Neural cell (in vitro differentiated cells): ENCODE measurements at regions not wholly inside any gene's neighbourhood (a gene's known extent, or its start where the extent isn't known, plus 50 kb on each side); places are given as distances from the start of the nearest gene placed in this dataset.

Experiments
- H2AFZ ChIP-seq: fragments of 200-600, 300-800 bp; sonication (generic), shearing (Covaris generic); 2 replicates; pipeline ENCODE4 v1.6.0; 2014; ENCODE audit warnings: low read depth, mild to moderate bottlenecking, antibody characterized with exemption, low read length, moderate library complexity
- H3F3A ChIP-seq: fragments of 200-600 bp; shearing (Covaris generic); 2 replicates; pipeline ENCODE4 v1.6.1; 2016; ENCODE audit warnings: mild to moderate bottlenecking, moderate library complexity, mixed read lengths, antibody characterized with exemption, low read length; ENCODE audit not compliant: insufficient read depth, poor library complexity, severe bottlenecking
- H3K27ac ChIP-seq: fragments of 200-600, 300-800 bp; sonication (generic), shearing (Covaris generic); 2 replicates; pipeline ENCODE4 v1.5.1; 2014; ENCODE audit warnings: mild to moderate bottlenecking, low read length, moderate library complexity
- H3K27me3 ChIP-seq: fragments of 300-800, 200-600 bp; sonication (generic), shearing (Covaris generic); 2 replicates; pipeline ENCODE4 v1.6.0; 2014; ENCODE audit warnings: mild to moderate bottlenecking, low read depth, low read length, moderate library complexity; ENCODE audit not compliant: insufficient read depth
- H3K36me3 ChIP-seq: fragments of 300-800, 200-600 bp; sonication (generic), shearing (Covaris generic); 2 replicates; pipeline ENCODE4 v1.5.1; 2014; ENCODE audit warnings: mild to moderate bottlenecking, antibody characterized with exemption, low read length, moderate library complexity; ENCODE audit not compliant: insufficient read depth
- H3K4me2 ChIP-seq: fragments of 300-800, 200-600 bp; sonication (generic), shearing (Covaris generic); 2 replicates; pipeline ENCODE4 v1.6.0; 2014; ENCODE audit warnings: mild to moderate bottlenecking, low read length
- H3K4me3 ChIP-seq: fragments of 300-800, 200-600 bp; sonication (generic), shearing (Covaris generic); 2 replicates; pipeline ENCODE4 v1.5.1; 2014; ENCODE audit warnings: mild to moderate bottlenecking, low read length, moderate library complexity
- H3K79me2 ChIP-seq: fragments of 200-600 bp; shearing (Covaris generic); replicated peaks from 2 replicates; pipeline ENCODE4 v1.6.0; 2014; ENCODE audit warnings: mild to moderate bottlenecking, low read length, moderate library complexity; ENCODE audit not compliant: insufficient read depth
- H3K9ac ChIP-seq: fragments of 300-800, 200-600 bp; sonication (generic), shearing (Covaris generic); 2 replicates; pipeline ENCODE4 v1.6.1; 2016; ENCODE audit warnings: mild to moderate bottlenecking, low read length, mixed read lengths
- H3K9me2 ChIP-seq: fragments of 200-600 bp; shearing (Covaris generic); 2 replicates; pipeline ENCODE4 v1.6.1; 2016; ENCODE audit warnings: mild to moderate bottlenecking, low read length, mixed read lengths; ENCODE audit not compliant: insufficient read depth
- H3K9me3 ChIP-seq: fragments of 200-600, 300-800 bp; sonication (generic), shearing (Covaris generic); 2 replicates; pipeline ENCODE4 v1.6.1; 2016; ENCODE audit warnings: mild to moderate bottlenecking, mixed run types, low read length, moderate library complexity, mixed read lengths
- H4K20me1 ChIP-seq: fragments of 200-600 bp; shearing (Covaris generic); 2 replicates; pipeline ENCODE4 v1.6.1; 2016; ENCODE audit warnings: mild to moderate bottlenecking, mixed run types; ENCODE audit not compliant: insufficient read depth
- CTCF ChIP-seq: fragments of 450-650 bp; IDR thresholded peaks from 2 replicates; pipeline ENCODE4 v1.5.1; 2014; ENCODE audit warnings: antibody characterized with exemption, mild to moderate bottlenecking, moderate library complexity; ENCODE audit not compliant: poor library complexity, severe bottlenecking
- EP300 ChIP-seq: fragments of 450-650 bp; conservative IDR thresholded peaks from 2 replicates; pipeline ENCODE4 v1.6.1; 2014; ENCODE audit warnings: antibody characterized with exemption, mild to moderate bottlenecking, moderate library complexity; ENCODE audit not compliant: poor library complexity, severe bottlenecking
- EZH2 ChIP-seq: fragments of 200-600, 300-800 bp; shearing (Covaris generic), sonication (generic); IDR thresholded peaks from 2 replicates; pipeline ENCODE4 v1.6.1; 2014; ENCODE audit warnings: antibody characterized with exemption, low read length, borderline replicate concordance, mild to moderate bottlenecking; ENCODE audit not compliant: insufficient read depth, poor library complexity, severe bottlenecking
- MXI1 ChIP-seq: fragments of 450-650 bp; conservative IDR thresholded peaks from 2 replicates; pipeline ENCODE4 v1.6.1; 2014; ENCODE audit warnings: antibody characterized with exemption, mild to moderate bottlenecking; ENCODE audit not compliant: poor library complexity, severe bottlenecking
- POLR2AphosphoS5 ChIP-seq: IDR thresholded peaks from 2 replicates; pipeline ENCODE4 v1.6.1; 2012
- RAD21 ChIP-seq: fragments of 450-650 bp; conservative IDR thresholded peaks from 2 replicates; pipeline ENCODE4 v1.6.1; 2014; ENCODE audit warnings: antibody characterized with exemption, mild to moderate bottlenecking, moderate library complexity
- REST ChIP-seq: IDR thresholded peaks from 2 replicates; pipeline ENCODE4 v1.6.1; 2012; ENCODE audit warnings: borderline replicate concordance
- SMC3 ChIP-seq: fragments of 450-650 bp; conservative IDR thresholded peaks from 2 replicates; pipeline ENCODE4 v1.6.1; 2014; ENCODE audit warnings: antibody characterized with exemption, mild to moderate bottlenecking, moderate library complexity; ENCODE audit not compliant: poor library complexity
- TAF1 ChIP-seq: IDR thresholded peaks from 2 replicates; pipeline ENCODE4 v1.6.1; 2012; ENCODE audit warnings: low read depth

GRCh38 chr18:28281400-28281799, 104.5 kb upstream of the CDH2 start:
- no peak overlapping the region for H2AFZ ChIP-seq
- H3K27ac ChIP-seq, result no peak overlapping the region
- no peaks in the 10 kb centered on the region for H3K9me2 ChIP-seq
- no peaks in the 10 kb centered on the region for H3K36me3 ChIP-seq
- H3K9me3 ChIP-seq, result no peaks in the 10 kb centered on the region
- no peaks in the 10 kb centered on the region for H3K27me3 ChIP-seq
- H3K4me2 ChIP-seq, result no peak overlapping the region
- H4K20me1 ChIP-seq, result no peaks in the 10 kb centered on the region
- H3K4me3 ChIP-seq, result no peak overlapping the region
- no peak overlapping the region for H3K9ac ChIP-seq
- H3K79me2 ChIP-seq, result no peaks in the 10 kb centered on the region
- no peaks in the 10 kb centered on the region for H3F3A ChIP-seq
- TF ChIP-seq CTCF, result no peak
- no peak for TF ChIP-seq EP300
- TF ChIP-seq SMC3, result no peak
- TF ChIP-seq RAD21, result no peak
- no peak for TF ChIP-seq MXI1
- TF ChIP-seq TAF1, result no peak
- TF ChIP-seq REST, result no peak

DNA sequence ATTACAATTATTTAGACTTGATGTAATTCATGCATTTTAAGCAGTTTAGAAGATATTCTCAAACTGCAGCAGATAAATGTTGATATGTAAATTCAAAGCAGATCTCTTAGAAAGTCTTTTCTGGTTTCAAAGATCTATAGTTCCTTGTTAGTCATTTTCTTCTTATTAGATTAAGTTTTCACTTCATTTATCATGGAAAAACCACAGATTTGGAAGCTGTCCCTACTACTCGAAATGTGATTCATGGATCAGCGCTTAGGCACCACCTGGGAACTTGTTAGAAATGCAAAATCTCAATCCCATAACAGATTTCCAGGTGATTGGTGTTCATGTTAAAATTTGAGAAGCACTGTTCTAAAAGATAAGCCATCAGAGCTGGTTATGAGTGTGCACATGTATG, 92.8 kb upstream of the CDH2 start:
- TF ChIP-seq REST (no peak), EP300 (no peak), RAD21 (no peak), MXI1 (no peak), POLR2AphosphoS5 (no peak), CTCF (no peak), EZH2 (no peak), TAF1 (no peak), SMC3 (no peak)
- H3K9me2 ChIP-seq, result no peaks in the 10 kb centered on the region
- no peak overlapping the region for H3K4me2 ChIP-seq
- no peaks in the 10 kb centered on the region for H3K79me2 ChIP-seq
- H3K4me3 ChIP-seq, result no peak overlapping the region
- H3F3A ChIP-seq, result no peaks in the 10 kb centered on the region
- H3K27ac ChIP-seq, result no peak overlapping the region
- no peaks in the 10 kb centered on the region for H3K36me3 ChIP-seq
- H4K20me1 ChIP-seq, result no peaks in the 10 kb centered on the region
- no peak overlapping the region for H2AFZ ChIP-seq
- no peaks in the 10 kb centered on the region for H3K27me3 ChIP-seq
- H3K9ac ChIP-seq, result no peak overlapping the region
- H3K9me3 ChIP-seq, result no peaks in the 10 kb centered on the region
